ENCODE measurements at regions not wholly inside any gene's neighbourhood (a gene's known extent, or its start where the extent isn't known, plus 50 kb on each side); places are given as distances from the start of the nearest gene placed in this dataset.

DNA sequence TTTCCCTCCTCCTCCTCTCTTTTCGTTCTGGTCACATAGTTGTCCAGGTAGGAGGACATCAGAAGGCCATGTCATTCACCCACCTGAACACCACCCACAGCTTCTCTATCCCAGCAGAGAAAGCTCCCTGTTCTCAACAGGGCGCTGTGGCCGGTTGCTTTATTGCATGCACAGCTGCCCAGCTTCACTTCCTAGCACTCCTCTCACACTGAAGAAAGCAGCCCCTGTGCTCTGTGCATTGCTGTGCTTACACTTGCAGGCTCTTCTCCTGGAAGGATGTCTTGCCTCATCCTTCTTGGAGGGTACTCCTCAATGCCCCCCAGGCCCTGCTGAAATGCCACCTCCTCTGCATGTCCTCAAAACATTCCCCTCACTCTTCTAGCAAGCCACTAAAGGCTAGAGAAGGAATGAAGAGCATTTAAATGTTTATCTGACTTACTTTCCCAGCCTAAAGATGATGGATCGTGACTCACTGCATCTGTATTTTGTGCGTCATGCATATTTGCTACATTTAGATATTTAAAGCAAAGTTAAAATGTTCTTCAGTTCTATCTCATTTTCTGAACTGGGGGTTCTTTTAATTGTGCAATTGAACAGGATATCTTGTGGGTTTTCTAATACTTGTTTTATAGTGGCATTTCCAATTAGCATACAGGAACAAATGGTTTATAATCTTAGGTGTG, 186.4 kb upstream of the PUDP start:
- WGBS (ENCODE audit: insufficient coverage): 97% methylated on average over 3 of the region's 5 CpGs
- H3K9me3 ChIP-seq (ENCODE audit: control insufficient read depth, insufficient read depth, low read length): no peaks in the 10 kb centered on the region

DNA sequence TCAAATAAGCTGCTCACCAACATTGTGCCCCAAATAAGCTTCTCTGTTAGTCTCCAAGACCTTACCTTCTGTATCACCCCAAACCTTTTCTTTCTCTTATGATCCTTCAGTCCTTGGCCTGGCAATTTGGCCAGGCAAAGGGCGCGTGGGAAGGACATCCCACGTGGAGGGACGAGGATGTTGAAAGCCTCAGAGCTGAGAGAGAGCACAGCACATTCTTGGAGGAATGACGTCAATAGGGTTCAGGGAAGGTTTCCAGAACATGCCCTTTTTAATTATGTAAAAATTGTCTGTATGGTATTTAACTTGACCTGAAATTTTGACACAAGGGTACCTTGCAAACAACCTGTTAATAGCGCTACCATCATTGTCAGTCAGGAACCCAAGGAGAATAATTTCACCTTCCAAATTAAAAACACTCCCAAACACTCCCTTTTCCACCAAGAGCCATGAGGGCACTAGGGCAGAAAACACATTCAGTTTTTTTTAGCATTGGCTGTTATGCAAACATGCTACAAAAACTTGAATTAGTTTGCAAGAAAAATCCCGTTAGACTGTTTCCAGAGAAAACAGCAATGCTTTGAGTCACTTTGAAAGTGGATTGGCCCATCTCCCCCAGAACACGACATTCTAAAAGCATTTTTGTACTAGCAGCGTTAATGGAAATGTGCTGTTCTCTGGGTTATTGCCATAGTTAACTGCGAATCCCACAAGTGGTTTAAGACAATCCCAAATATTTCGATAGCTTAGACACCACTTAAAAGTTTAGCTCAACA, 183.2 kb upstream of the PUDP start:
- Histone ChIP-seq H3K27ac (ENCODE audit: low read depth, low read length) (no peak overlapping the region), H3K36me3 (ENCODE audit: control insufficient read depth, insufficient read depth, low read length) (no peaks in the 10 kb centered on the region), H3K9me3 (ENCODE audit: control insufficient read depth, insufficient read depth, low read length) (no peaks in the 10 kb centered on the region), H3K4me3 (ENCODE audit: low read depth, low read length) (no peak overlapping the region), H3K27me3 (ENCODE audit: control insufficient read depth, insufficient read depth, low read length) (no peaks in the 10 kb centered on the region), H3K4me1 (ENCODE audit: control insufficient read depth, insufficient read depth, low read length) (no peaks in the 10 kb centered on the region)
- no peak for DNase-seq (ENCODE audit: low read depth in 4 of 6, low spot score in 6 of 6)
- 91% methylated on average over 9 of the region's 11 CpGs for WGBS (ENCODE audit: insufficient coverage)

More for the DNA sequence above, 186.4 kb upstream of the PUDP start:
- H3K4me3 ChIP-seq (ENCODE audit: low read depth, low read length): no peak overlapping the region
- no peaks in the 10 kb centered on the region for H3K27me3 ChIP-seq (ENCODE audit: control insufficient read depth, insufficient read depth, low read length)
- no peak for DNase-seq (ENCODE audit: low read depth in 4 of 6, low spot score in 6 of 6)
- no peaks in the 10 kb centered on the region for H3K4me1 ChIP-seq (ENCODE audit: control insufficient read depth, insufficient read depth, low read length)
- no peaks in the 10 kb centered on the region for H3K36me3 ChIP-seq (ENCODE audit: control insufficient read depth, insufficient read depth, low read length)
- H3K27ac ChIP-seq (ENCODE audit: low read depth, low read length): no peak overlapping the region

- Histone ChIP-seq H3K27ac (ENCODE audit: low read depth, low read length) (no peak overlapping the region), H3K9me3 (ENCODE audit: control insufficient read depth, insufficient read depth, low read length) (no peaks in the 10 kb centered on the region), H3K36me3 (ENCODE audit: control insufficient read depth, insufficient read depth, low read length) (no peaks in the 10 kb centered on the region), H3K27me3 (ENCODE audit: control insufficient read depth, insufficient read depth, low read length) (no peaks in the 10 kb centered on the region), H3K4me1 (ENCODE audit: control insufficient read depth, insufficient read depth, low read length) (no peaks in the 10 kb centered on the region), H3K4me3 (ENCODE audit: low read depth, low read length) (no peak overlapping the region)
- DNase-seq (ENCODE audit: low read depth in 4 of 6, low spot score in 6 of 6): no peak
These were observed 182.6 kb upstream of the PUDP start for GRCh38 chrX:7330556-7330955.

- DNase-seq (ENCODE audit: low read depth in 4 of 6, low spot score in 6 of 6): no peak
- 100% methylated on average over 2 of the region's 2 CpGs for WGBS (ENCODE audit: insufficient coverage)
These were observed 170.7 kb upstream of the PUDP start for GRCh38 chrX:7318661-7319060.

DNA sequence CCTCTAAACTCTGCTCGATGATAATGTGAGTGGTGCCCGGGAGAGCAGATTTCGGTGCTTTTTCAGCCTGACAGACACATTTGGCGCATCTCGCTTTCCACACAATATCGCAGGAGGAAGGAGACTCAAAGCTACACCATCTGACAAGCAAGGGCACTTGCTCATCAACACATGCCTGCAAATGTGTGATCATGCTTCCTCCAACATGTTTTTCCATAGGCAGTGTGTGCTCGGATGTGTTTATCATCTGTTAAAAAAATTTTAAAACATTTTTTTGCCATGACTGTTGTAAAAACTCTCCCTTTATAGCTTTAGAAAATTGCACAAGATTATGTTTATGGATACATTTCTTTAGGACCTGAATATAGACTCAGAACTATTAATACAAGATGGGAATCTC, 170.3 kb upstream of the PUDP start:
- no peaks in the 10 kb centered on the region for H3K4me1 ChIP-seq (ENCODE audit: control insufficient read depth, insufficient read depth, low read length)
- no peak overlapping the region for H3K4me3 ChIP-seq (ENCODE audit: low read depth, low read length)
- no peaks in the 10 kb centered on the region for H3K36me3 ChIP-seq (ENCODE audit: control insufficient read depth, insufficient read depth, low read length)
- H3K27ac ChIP-seq (ENCODE audit: low read depth, low read length): no peak overlapping the region
- peak in 1 of 6 donors; percentile 81 for DNase-seq (ENCODE audit: low read depth in 4 of 6, low spot score in 6 of 6)
- 97% methylated on average over 6 of the region's 7 CpGs for WGBS (ENCODE audit: insufficient coverage)
- H3K9me3 ChIP-seq (ENCODE audit: control insufficient read depth, insufficient read depth, low read length): no peaks in the 10 kb centered on the region
- no peaks in the 10 kb centered on the region for H3K27me3 ChIP-seq (ENCODE audit: control insufficient read depth, insufficient read depth, low read length)

More at GRCh38 chrX:7318661-7319060, 170.7 kb upstream of the PUDP start:
- Histone ChIP-seq H3K9me3 (ENCODE audit: control insufficient read depth, insufficient read depth, low read length) (no peaks in the 10 kb centered on the region), H3K4me3 (ENCODE audit: low read depth, low read length) (no peak overlapping the region), H3K36me3 (ENCODE audit: control insufficient read depth, insufficient read depth, low read length) (no peaks in the 10 kb centered on the region), H3K27ac (ENCODE audit: low read depth, low read length) (no peak overlapping the region), H3K4me1 (ENCODE audit: control insufficient read depth, insufficient read depth, low read length) (no peaks in the 10 kb centered on the region), H3K27me3 (ENCODE audit: control insufficient read depth, insufficient read depth, low read length) (no peaks in the 10 kb centered on the region)

- Histone ChIP-seq H3K36me3 (ENCODE audit: control insufficient read depth, insufficient read depth, low read length) (no peaks in the 10 kb centered on the region), H3K27ac (ENCODE audit: low read depth, low read length) (no peak overlapping the region), H3K9me3 (ENCODE audit: control insufficient read depth, insufficient read depth, low read length) (no peaks in the 10 kb centered on the region), H3K27me3 (ENCODE audit: control insufficient read depth, insufficient read depth, low read length) (no peaks in the 10 kb centered on the region), H3K4me3 (ENCODE audit: low read depth, low read length) (no peak overlapping the region), H3K4me1 (ENCODE audit: control insufficient read depth, insufficient read depth, low read length) (no peaks in the 10 kb centered on the region)
- WGBS (ENCODE audit: insufficient coverage): no CpG with 5 or more reads among the region's 2 CpGs
- DNase-seq (ENCODE audit: low read depth in 4 of 6, low spot score in 6 of 6): no peak
These were observed 168.9 kb upstream of the PUDP start for GRCh38 chrX:7316887-7317286.

GRCh38 chrX:7316280-7316679, 168.3 kb upstream of the PUDP start:
- Histone ChIP-seq H3K36me3 (ENCODE audit: control insufficient read depth, insufficient read depth, low read length) (no peaks in the 10 kb centered on the region), H3K27ac (ENCODE audit: low read depth, low read length) (no peak overlapping the region), H3K4me1 (ENCODE audit: control insufficient read depth, insufficient read depth, low read length) (no peaks in the 10 kb centered on the region), H3K9me3 (ENCODE audit: control insufficient read depth, insufficient read depth, low read length) (no peaks in the 10 kb centered on the region), H3K27me3 (ENCODE audit: control insufficient read depth, insufficient read depth, low read length) (no peaks in the 10 kb centered on the region), H3K4me3 (ENCODE audit: low read depth, low read length) (no peak overlapping the region)
- DNase-seq (ENCODE audit: low read depth in 4 of 6, low spot score in 6 of 6): no peak

GRCh38 chrX:7314425-7314824, 166.5 kb upstream of the PUDP start:
- Histone ChIP-seq H3K4me3 (ENCODE audit: low read depth, low read length) (no peak overlapping the region), H3K36me3 (ENCODE audit: control insufficient read depth, insufficient read depth, low read length) (no peaks in the 10 kb centered on the region), H3K9me3 (ENCODE audit: control insufficient read depth, insufficient read depth, low read length) (no peaks in the 10 kb centered on the region), H3K27me3 (ENCODE audit: control insufficient read depth, insufficient read depth, low read length) (no peaks in the 10 kb centered on the region), H3K4me1 (ENCODE audit: control insufficient read depth, insufficient read depth, low read length) (no peaks in the 10 kb centered on the region), H3K27ac (ENCODE audit: low read depth, low read length) (no peak overlapping the region)
- no peak for DNase-seq (ENCODE audit: low read depth in 4 of 6, low spot score in 6 of 6)
- 91% methylated on average over 3 of the region's 4 CpGs for WGBS (ENCODE audit: insufficient coverage)

GRCh38 chrX:7307720-7308119, 159.8 kb upstream of the PUDP start:
- H3K4me1 ChIP-seq (ENCODE audit: control insufficient read depth, insufficient read depth, low read length): no peaks in the 10 kb centered on the region
- H3K27me3 ChIP-seq (ENCODE audit: control insufficient read depth, insufficient read depth, low read length): no peaks in the 10 kb centered on the region
- H3K4me3 ChIP-seq (ENCODE audit: low read depth, low read length): no peak overlapping the region
- H3K36me3 ChIP-seq (ENCODE audit: control insufficient read depth, insufficient read depth, low read length): no peaks in the 10 kb centered on the region
- 89% methylated on average over 1 of the region's 1 CpG for WGBS (ENCODE audit: insufficient coverage)
- no peaks in the 10 kb centered on the region for H3K9me3 ChIP-seq (ENCODE audit: control insufficient read depth, insufficient read depth, low read length)
- no peak for DNase-seq (ENCODE audit: low read depth in 4 of 6, low spot score in 6 of 6)
- no peak overlapping the region for H3K27ac ChIP-seq (ENCODE audit: low read depth, low read length)

DNA sequence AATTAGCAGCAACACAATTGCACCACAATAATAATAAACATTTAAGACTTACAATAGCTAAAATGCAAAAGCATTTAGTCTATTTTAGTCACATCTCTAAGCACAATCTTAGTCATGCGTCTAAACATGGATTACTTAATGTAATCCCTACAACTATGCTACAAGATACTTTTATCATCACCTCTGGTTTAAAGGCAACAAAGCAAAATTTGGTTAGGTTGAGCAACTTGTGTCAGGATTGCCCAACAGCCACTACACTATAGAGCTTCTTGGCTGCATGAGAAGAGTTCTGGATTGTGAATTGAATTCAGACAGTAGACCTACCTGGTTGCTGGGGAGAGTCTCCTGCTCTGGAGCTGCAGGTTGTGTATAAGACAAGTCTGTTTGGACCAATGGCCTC, 146.5 kb upstream of the PUDP start:
- DNase-seq (ENCODE audit: low read depth in 4 of 6, low spot score in 6 of 6): no peak
- Histone ChIP-seq H3K9me3 (ENCODE audit: control insufficient read depth, insufficient read depth, low read length) (no peaks in the 10 kb centered on the region), H3K27ac (ENCODE audit: low read depth, low read length) (no peak overlapping the region), H3K4me1 (ENCODE audit: control insufficient read depth, insufficient read depth, low read length) (no peaks in the 10 kb centered on the region), H3K4me3 (ENCODE audit: low read depth, low read length) (no peak overlapping the region), H3K27me3 (ENCODE audit: control insufficient read depth, insufficient read depth, low read length) (no peaks in the 10 kb centered on the region), H3K36me3 (ENCODE audit: control insufficient read depth, insufficient read depth, low read length) (no peaks in the 10 kb centered on the region)
- WGBS (ENCODE audit: insufficient coverage): no CpG with 5 or more reads among the region's 1 CpG

All from spinal cord (tissue), 9 donors.